ENCODE measurements at regions not wholly inside any gene's neighbourhood (a gene's known extent, or its start where the extent isn't known, plus 50 kb on each side); places are given as distances from the start of the nearest gene placed in this dataset.

DNA sequence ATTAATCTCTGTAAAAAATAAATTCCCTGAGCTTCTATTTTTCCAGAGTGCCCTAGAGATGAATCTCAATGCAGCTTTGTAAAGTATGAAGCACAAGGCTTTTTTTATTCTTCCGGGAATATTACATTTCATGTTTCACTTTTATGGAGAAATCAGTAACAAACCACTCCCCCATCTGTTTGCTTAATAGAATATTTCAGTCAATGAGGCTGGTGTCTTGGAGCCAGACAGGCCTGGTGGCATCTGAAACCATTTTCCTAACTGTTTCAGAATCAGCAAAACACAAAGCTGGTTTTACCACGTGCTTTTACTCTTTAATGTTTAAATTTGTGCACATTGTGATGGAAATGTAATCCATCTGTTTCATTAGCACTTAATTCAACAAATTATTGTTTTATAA lies 400.8 kb upstream of the HSF2 start:
- intact Hi-C loops (cut with micrococcal nuclease): no loop called here

DNA sequence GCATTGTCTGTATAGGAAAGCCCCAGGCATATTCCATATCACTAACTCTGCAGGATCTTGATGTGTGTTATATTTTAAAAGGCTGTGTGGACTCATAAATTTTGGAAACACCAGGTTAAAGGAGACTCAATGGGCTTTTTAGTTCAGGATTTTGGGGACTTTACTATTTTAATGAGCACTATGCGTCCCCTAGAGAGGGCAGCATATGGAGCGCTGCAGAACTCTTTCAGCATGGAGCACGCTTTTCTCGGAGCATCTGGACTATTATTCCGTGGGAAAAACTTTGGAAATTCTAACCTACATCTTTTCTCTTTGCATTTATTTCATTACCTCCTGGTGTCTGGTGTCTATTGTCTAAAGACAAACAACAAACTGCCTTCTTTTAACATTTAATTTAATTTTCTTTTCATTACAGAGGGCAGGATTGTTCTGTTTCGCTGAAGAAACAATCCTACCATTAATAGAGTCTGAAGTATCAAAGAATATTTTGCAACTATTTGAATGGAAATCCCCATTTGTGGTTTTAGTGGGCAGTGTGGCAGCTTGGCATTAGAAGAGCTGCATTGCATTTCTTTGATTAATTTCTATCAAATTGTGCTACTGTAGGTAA lies 399.9 kb upstream of the HSF2 start:
- intact Hi-C loops (cut with micrococcal nuclease): no loop called here

DNA sequence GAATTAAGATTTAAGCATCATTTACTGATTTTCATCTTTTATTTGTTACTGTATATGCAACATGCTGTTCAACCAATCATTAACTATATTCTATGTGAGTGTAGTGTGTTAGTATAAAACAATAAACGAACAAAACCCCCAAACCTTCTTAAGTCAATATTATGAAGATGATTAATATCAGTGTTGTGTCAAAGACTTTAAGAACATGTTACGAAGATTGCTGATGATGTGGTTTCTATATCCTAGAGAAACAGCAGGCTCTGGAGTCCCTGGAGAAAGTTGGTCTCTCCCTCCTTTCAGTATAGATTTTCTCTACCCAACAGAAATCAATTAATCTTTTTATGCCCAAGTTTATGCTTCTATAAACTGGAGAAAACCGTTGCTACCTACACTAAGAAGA lies 393.8 kb upstream of the HSF2 start:
- intact Hi-C loops (cut with micrococcal nuclease): no loop called here

DNA sequence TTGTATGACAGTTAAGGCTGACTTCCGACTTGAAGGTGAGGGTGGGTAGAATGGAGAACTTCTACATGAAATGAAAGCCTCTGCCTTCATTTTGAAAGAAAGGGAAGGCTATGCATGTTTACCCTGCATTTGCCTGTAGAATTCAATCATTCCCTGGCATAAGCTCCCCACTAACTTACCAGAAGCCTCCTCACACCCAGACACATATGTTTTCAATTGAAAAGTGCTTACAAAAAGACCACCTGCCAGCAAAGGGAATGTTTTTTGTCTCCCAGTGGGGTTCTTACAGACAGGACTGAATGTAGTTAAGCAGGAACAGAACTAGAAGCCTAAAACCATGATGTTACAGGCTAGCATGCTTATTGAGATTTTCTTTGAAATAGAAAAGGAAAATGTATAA lies 392.1 kb upstream of the HSF2 start:
- intact Hi-C loops (cut with micrococcal nuclease): no loop called here

DNA sequence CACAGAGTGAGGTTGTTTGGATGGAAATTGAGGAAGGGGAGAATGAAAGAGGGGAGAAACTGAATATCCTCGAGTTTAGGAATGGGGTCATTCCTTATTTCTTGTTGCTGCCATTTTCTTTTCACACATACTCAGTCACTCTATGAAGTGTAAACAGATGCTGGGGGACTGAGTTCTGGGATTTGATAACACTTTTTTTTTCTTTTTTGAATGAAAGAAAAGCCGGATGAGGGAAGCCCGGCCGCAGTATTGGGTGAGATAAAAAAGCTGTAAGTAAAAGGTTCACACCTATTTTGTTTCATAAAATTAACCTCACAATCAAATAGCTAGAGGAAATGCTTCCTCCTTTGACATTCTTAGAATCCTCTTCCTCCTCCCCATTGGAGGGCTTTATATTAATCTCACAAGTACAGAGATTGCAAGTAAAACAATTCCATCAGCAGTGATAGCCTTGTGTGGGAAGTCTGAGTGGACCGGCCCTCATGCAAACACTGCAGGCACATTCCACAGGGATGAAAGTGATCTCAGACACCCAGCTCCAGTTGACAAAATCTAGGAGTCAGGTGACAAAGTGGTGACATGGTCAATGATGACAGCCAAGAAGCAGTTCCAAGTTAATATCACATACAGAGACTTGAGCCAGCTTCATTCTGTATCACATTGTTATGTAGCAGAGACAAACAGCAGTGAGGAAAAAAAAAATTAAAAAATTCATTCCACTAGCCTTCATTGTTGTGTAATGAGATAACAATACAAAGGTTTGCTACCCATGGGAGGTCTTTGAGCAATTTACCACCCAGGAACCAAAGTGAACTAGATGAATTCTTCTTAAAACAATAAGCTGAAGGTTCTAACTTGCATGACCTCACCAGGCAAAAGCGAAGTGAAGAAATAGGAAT lies 391.1 kb upstream of the HSF2 start:
- intact Hi-C loops (cut with micrococcal nuclease): no loop called here

DNA sequence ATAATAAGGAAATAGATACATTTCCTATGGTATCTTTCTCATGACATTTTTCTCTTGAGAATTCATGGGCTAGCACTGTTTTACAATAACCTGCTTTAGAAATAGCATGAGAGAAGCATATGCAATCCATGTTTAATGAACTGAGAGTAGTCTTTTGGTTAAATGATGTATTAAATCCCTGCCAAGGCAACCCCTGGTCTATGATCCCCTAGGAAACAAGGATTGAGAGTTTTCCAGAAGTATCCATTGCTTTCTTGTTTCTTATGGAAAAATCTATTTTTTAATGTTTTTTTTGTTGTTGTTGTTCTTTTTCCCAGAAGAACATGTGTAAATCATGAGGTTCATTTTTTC lies 390.5 kb upstream of the HSF2 start:
- intact Hi-C loops (cut with micrococcal nuclease): no loop called here

DNA sequence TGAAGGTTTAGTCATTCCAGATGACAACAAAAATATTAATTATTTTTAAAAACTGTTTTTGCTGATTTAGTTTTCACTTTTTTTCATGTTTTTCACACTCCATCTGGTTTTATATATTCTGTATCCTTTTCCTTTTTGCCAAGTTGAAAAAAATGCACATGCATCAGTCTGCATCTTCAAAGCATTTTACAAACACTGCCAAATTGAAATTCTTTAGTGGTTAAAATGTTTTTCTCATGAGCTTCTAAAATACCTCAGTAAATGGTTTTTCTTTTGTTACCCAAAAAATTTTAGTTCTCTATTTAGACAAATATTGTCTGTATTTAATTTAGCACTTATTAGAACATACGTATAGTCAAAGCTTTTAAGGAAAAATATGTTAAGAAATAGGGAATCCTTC lies 386.9 kb upstream of the HSF2 start:
- intact Hi-C loops (cut with micrococcal nuclease): no loop called here

DNA sequence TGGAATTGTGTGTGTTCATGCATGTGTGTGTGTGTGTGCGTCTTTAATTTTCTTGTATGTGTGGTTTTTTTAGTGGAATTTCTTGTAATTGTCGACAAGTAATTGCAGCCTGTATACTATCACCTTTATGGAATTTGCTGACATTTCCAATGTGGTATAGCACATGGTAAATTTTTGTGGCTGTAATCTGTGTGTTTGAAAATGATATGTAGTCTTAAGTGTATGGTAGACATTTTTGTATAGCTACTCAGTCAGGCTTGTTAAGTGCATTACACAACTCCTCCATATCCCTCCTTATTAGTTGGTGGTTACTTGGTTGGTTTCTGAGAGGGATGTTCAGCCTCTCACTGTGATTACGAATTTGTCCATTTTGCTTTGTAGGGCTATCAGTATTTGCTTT lies 384.5 kb upstream of the HSF2 start:
- intact Hi-C loops (cut with micrococcal nuclease): no loop called here

DNA sequence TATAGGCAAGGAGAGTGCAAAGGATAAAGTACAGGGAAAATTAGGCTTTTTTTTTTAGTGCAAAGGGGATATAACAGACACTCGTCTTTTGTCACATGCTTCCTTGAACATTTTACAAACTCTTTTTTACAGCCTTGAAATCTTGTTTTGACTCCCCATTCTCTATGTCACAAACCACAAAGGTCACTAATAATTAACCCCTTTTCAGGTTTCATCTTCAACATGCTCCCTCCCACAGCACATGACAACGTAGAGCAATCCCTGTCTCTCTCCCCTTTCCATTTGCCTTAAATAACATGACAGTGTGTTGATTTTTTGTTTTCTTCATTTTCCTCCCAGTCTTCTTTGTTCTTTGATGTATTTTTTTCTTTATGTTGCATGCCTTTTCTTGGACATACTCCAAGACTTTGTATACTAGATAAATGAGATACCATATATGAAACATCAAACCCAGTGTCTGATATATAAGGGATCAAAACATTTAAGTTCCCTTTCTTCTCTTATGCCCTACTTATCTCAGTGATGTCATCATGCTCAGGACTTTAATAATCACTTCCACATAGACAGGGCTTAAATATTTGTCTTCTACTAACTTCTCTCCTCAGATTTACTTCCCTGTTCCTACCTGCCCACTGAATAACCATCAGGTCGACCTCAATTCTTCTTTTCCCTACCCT lies 378.7 kb upstream of the HSF2 start:
- intact Hi-C loops (cut with micrococcal nuclease): no loop called here

DNA sequence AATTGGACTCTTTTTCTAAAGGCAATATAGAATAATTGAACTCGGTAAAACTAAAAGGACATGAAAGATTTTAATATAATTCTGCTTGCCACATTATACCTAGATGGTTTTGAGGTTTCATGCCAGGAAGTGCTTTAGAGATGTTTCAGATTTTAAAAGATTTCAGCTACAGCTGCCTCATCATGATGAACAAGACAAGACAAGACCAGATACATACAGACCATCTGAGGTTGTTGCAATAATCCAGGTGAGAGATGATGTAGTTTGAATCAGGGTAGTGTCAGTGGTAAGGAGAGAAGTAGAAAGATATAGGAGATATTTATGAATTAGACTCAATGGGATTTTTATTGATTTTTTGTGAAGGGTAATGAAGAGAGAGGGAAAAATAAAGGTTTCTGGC lies 374.3 kb upstream of the HSF2 start:
- intact Hi-C loops (cut with micrococcal nuclease): no loop called here

DNA sequence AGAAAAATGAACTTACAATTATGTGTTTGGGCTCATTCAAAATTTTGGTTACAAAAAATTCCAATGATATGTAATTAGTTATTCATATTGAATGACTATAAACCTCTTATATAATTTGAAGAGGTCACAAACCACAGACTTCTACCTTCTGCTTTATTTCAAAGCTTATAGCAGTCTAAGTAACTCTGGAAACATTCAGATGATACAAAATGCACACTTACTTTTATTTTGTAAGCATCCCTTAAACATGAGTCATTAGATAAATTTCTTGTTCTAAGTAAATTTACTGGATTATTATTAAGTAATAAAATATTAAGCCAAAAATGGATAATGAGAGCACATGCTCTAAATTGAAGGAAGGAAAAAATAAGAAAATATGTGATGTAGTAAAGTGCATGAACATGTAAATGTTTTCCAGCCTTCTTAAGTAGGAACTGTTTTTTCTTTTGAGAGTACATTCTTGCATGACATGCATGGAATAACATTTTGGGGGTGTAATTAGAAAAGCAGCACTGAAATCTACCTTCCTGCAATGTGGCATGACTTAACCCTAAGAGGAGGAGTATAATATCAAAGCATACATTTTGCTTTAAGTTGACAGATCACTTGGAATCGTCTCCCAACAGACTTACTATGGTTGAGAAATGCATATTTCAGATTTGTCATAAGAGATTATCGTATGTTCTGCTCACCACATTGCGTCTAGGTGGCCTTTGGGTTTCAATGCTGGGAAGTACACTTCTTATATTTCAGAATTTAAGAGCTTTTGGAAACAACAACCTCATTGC lies 372.7 kb upstream of the HSF2 start:
- intact Hi-C loops (cut with micrococcal nuclease): no loop called here

DNA sequence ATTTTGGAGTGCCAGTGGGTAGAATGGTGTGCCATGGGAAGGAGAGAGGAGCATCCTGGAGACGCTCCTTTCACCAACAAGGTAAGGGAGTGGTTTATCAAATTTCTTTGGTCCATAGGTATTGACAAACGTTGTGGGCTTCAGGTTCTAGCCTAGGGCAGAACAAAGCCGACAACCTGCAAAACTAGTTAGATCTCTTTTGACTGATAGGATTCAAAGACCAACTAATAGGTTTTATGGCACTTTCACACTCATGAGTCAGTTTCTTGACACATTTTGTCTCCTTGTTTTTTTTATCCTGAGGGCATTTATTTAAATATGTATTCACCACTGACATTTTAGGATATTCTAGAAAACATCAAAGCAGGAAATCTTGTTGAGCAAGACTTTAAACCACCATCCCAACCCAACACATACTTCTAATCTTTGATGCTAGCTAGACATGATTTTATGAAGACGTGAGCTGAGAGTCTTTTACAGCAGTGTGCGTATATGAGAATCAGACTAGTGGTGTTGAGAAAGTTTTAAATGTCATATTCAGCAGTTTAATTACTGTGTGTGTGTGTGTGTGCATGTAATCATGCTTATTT lies 370.4 kb upstream of the HSF2 start:
- intact Hi-C loops (cut with micrococcal nuclease): no loop called here

DNA sequence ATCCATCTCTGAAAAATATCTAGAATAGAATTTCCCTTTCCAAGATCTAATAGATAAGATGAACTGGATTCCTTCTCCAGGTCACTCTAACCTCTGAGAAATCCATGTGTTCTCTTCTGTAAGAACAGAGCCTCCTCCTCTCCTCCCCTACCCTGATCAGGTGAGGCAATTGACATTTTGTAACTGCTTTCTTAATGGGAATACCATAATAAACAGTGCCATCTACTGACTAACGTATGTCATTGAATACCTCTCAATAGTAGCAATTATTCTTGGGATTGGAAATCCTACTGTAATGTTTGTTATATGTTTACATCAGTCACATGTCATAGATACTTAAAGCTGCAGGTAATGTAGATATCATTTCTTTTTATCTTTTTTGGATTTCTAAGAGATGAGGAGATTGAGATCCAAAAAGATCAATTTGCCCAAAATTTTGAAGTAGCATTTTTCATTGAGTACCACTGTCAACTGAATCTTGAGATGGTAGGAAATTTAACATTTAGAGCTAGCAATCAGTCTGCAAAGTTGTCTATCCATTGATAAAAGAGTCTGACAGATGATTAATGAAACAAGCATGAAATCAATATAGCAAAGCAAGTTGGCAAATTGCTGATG lies 365.8 kb upstream of the HSF2 start:
- intact Hi-C loops (cut with micrococcal nuclease): loop anchor here (1.0 to 10.0 kb wide), 4 partner anchors 186 to 978 kb away; partner anchors contain the start of gene TBC1D32

DNA sequence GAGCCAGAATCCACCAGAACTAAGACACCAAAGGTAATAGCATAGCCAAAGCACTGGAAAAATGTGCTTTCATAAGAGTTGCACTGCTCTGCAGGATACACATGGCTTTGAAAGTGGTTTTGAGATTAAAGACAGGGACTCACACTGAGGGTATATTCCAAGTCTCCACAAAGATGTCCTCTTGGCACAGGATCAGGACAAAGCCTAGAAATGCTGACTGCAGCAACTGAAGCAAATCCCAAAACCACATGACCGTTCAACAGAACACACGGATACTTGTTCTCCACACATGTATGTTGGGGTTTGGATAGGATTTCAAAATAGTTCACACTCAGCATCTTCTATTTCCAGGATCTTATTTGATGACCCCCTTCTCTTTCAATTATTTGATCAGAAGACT lies 364.3 kb upstream of the HSF2 start:
- intact Hi-C loops (cut with micrococcal nuclease): loop anchor here (10.0 kb wide), 1 partner anchor 700 kb away; the partner anchor contains the start of gene TBC1D32

DNA sequence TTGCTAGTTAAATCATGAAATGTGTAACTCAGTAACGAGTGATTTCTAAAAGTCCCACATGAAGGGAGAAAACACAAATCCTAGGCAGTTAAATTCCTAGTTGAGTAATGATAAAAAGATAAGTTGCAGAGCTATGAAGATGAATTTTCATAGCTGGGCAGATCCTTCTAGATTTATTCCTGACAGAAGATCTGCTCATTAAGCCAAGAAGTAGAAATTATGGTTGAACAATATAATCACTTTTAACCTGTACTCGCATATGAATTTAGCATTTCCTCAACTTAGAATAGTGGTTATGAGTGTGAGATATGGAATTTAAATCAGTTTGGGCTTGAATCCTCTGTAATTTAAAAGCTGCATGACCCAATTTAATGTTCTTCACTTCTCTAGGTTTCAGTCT lies 359.2 kb upstream of the HSF2 start:
- intact Hi-C loops (cut with micrococcal nuclease): no loop called here

DNA sequence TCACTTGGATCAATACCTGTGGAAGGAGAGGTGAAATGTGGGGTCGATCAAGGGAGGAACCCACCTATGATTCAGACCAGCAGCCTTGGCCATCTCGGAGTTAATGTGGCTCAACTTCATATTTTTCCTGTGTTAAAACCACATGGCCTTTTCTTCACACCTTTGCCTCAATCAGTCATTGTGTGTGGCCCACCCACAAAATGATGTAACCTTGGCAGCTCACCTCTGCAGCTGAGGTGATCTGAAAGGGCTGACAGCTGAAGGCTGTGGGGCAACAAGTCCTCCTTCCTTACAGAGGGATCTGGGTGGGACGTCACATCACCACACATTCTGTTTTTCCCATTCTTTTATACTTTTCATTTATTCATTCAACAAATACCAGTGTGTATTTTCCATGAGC lies 357.1 kb upstream of the HSF2 start:
- intact Hi-C loops (cut with micrococcal nuclease): no loop called here

DNA sequence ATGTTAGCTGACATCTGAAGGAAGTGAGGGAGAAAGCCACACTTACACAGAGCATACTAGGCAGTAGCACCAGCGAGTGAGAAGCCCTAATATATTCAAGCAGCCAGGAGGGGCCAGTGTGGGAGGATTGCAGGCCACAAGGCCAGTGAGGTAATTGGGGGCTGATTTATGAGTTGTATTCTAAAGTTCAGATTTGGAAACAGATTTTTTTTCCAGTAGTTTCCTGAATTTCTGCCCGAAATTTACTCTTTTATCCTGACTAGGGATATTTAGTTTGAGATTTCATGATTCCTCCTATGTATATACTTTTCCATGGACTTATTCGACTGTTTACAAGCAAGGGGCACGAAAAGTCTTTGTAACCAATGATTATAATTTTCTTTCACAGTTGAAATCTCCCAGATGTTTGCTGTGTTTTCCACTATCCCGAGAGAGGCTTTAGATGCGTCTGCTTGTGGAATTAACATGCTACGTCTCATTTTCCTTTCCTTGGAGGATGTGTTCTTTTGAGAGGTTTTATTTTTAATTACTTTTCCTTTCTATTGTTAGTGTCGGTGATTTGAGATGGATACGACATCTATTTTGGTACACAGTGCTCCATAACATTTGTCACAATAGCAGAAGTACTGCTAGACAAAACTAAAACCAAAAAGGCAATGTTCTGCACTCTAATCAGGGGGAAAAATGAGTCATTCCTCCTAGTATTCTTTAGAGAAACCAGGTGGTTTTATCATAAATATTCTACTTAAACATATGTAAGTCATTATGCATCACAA lies 356.3 kb upstream of the HSF2 start:
- intact Hi-C loops (cut with micrococcal nuclease): no loop called here

DNA sequence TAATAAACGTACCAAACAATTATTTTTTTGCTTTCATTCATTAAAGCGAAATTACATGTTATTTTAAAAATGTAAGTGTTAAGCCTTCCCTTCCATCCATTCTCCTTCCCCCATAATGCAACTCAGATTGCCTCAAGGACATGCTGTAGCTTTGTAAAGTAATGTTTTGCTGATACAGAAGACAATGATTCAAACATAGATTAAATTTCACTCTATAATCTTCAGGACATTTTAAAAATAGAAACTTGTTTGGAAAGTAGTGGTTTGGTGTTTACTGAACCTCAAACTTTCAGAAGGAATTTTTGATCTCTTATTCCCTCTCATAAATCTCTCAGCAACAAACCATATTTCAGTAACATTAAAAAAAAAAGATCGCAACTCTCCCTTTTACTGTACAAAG lies 350.9 kb upstream of the HSF2 start:
- intact Hi-C loops (cut with micrococcal nuclease): no loop called here

DNA sequence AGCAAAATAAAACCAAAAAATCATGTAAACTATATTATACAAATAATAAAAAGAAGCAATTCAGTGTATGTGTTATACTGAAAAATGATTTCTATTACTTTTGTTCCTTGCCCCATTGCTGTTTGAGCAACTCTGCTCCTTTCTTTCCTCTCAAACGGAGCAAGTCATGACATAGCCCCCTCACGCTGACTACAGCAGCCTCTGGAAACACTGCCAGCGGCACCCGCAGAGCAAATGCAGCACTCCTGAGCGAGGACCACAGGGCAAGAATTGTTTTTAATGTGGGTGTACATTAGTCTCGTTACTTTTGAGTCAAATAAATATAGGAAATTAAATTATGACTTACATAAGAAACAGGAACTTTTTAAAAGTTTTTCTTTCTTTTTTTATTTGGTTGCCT lies 350.1 kb upstream of the HSF2 start:
- intact Hi-C loops (cut with micrococcal nuclease): no loop called here

DNA sequence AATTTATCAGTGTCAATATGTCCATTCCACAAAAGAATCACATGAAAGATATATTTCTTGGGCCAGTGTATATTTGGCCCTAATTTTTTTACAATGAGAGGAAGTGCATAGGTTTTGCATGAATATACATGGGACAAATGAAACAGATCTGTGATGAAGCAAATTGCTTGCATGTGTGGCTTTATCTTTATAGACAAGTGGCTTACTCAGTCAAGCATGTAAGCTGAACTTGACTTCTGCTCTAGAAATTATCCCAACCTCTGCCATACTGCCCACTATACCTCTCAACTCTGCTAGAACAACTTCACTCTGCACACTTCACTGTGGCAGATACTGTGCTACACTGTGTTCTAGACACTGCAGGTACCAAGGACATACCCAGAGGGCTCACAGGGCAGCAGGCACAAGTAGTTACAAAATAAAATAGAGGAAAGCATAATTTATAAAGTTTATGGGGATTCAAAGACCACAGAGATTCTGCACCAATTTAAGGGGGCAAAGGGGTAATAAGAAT lies 349.2 kb upstream of the HSF2 start:
- intact Hi-C loops (cut with micrococcal nuclease): no loop called here
